GM12892 (cell line): ENCODE measurements at regions not wholly inside any gene's neighbourhood (a gene's known extent, or its start where the extent isn't known, plus 50 kb on each side); places are given as distances from the start of the nearest gene placed in this dataset.

Experiments used
- POLR2A ChIP-seq: IDR thresholded peaks from 2 replicates; pipeline ENCODE4 v1.6.1; 2011; ENCODE audit warnings: low read depth, low read length, control low read depth
- POLR2AphosphoS5 ChIP-seq: IDR thresholded peaks from 2 replicates; pipeline ENCODE4 v1.6.1; 2011; ENCODE audit warnings: low read depth, low read length, control low read depth
- TAF1 ChIP-seq: IDR thresholded peaks from 2 replicates; pipeline ENCODE4 v1.6.1; 2011; ENCODE audit warnings: low read depth, mild to moderate bottlenecking, control low read depth, low read length, borderline replicate concordance

GRCh38 chr5:115713408-115713807, 87.6 kb upstream of the TMED7 start:
- TF ChIP-seq POLR2A (no peak), POLR2AphosphoS5 (no peak), TAF1 (no peak)
